ENCODE measurements at regions not wholly inside any gene's neighbourhood (a gene's known extent, or its start where the extent isn't known, plus 50 kb on each side); places are given as distances from the start of the nearest gene placed in this dataset.
"Not testable (repeated sequence)": the region's sequence is repeated elsewhere in the genome, so short reads cannot be mapped to it uniquely, and the experiment has no call there.

GRCh38 chr3:144840866-144841265 is 869.2 kb downstream of the DIPK2A start:
- no peak for TF ChIP-seq CTCF (conservative IDR thresholded peaks at IDR 0.05; ENCODE audit: low read length)
- DNase-seq (ENCODE audit: low read depth), result no peak

DNA sequence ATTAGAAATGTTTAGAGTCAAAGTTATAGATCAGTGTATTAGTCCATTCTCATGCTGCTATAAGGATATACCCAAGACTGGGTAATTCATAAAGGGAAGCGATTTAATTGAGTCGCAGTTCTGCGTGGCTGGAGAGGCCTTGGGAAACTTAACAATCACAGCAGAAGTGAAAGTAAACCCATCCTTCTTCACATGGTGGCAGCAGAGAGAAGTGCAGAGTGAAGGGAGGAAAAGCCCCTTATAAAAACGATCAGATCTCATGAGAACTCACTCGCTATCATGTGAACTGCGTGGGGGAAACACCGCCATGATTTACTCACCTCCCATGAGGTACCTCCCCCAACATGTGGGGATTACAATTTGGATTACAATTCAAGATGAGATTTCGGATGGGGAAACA is 871.5 kb downstream of the DIPK2A start:
- H3K4me3 ChIP-seq (ENCODE audit: low read length), result no peak overlapping the region
- DNase-seq (ENCODE audit: low read depth), result no peak
- no peak; the same call in 1 of the 2 replicates for TF ChIP-seq CTCF (conservative IDR thresholded peaks at IDR 0.05; ENCODE audit: low read length)

More at GRCh38 chr3:144840866-144841265, 869.2 kb downstream of the DIPK2A start:
- no peak overlapping the region for H3K4me3 ChIP-seq (ENCODE audit: low read length)

GRCh38 chr3:144852999-144853398 is 881.4 kb downstream of the DIPK2A start:
- no peak overlapping the region for H3K4me3 ChIP-seq (ENCODE audit: low read length)
- no peak for TF ChIP-seq CTCF (conservative IDR thresholded peaks at IDR 0.05; ENCODE audit: low read length)
- DNase-seq (ENCODE audit: low read depth), result no peak

- H3K4me3 ChIP-seq (ENCODE audit: low read length); DNase-seq (ENCODE audit: low read depth): not testable (repeated sequence)
These were observed 882.4 kb downstream of the DIPK2A start for GRCh38 chr3:144854020-144854419.

DNA sequence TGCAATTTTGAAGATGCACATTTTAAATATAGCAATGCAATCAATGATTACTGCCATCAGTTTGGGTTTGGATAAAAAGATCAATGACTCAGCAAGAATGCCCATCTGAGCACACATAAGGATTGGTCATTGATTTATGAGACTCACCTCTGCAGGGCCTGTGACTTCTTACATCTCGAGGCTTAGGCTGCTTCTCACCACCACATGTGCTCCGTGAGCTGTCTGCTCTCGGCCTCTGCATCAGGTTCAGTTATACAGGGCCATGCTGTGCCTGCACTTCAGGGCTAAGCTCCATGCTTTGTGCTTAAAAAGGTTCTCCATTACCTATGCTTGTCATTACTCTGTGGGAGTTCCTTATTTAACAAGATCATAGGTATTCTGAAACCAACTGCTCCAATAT is 887.5 kb downstream of the DIPK2A start:
- DNase-seq (ENCODE audit: low read depth), result no peak
- TF ChIP-seq CTCF (conservative IDR thresholded peaks at IDR 0.05; ENCODE audit: low read length), result no peak
- H3K4me3 ChIP-seq (ENCODE audit: low read length), result no peak overlapping the region

GRCh38 chr3:144864646-144865045 is 893.0 kb downstream of the DIPK2A start:
- H3K4me3 ChIP-seq (ENCODE audit: low read length), result no peak overlapping the region
- no peak for DNase-seq (ENCODE audit: low read depth)
- no peak for TF ChIP-seq CTCF (conservative IDR thresholded peaks at IDR 0.05; ENCODE audit: low read length)

GRCh38 chr3:144865948-144866347 is 894.3 kb downstream of the DIPK2A start:
- no peak for DNase-seq (ENCODE audit: low read depth)
- no peak overlapping the region for H3K4me3 ChIP-seq (ENCODE audit: low read length)
- TF ChIP-seq CTCF (conservative IDR thresholded peaks at IDR 0.05; ENCODE audit: low read length), result no peak

- peak; percentile 25 for DNase-seq (ENCODE audit: low read depth)
- TF ChIP-seq CTCF (conservative IDR thresholded peaks at IDR 0.05; ENCODE audit: low read length), result no peak
These were observed 894.9 kb downstream of the DIPK2A start for GRCh38 chr3:144866476-144866875.

More at GRCh38 chr3:144866476-144866875, 894.9 kb downstream of the DIPK2A start:
- no peak overlapping the region for H3K4me3 ChIP-seq (ENCODE audit: low read length)
